Neural cell (in vitro differentiated cells): ENCODE measurements at regions not wholly inside any gene's neighbourhood (a gene's known extent, or its start where the extent isn't known, plus 50 kb on each side); places are given as distances from the start of the nearest gene placed in this dataset.

ENCODE experiments used
- CTCF ChIP-seq: fragments of 450-650 bp; IDR thresholded peaks from 2 replicates; pipeline ENCODE4 v1.5.1; 2014; ENCODE audit warnings: antibody characterized with exemption, mild to moderate bottlenecking, moderate library complexity; ENCODE audit not compliant: poor library complexity, severe bottlenecking
- EZH2 ChIP-seq: fragments of 200-600, 300-800 bp; shearing (Covaris generic), sonication (generic); IDR thresholded peaks from 2 replicates; pipeline ENCODE4 v1.6.1; 2014; ENCODE audit warnings: antibody characterized with exemption, low read length, borderline replicate concordance, mild to moderate bottlenecking; ENCODE audit not compliant: insufficient read depth, poor library complexity, severe bottlenecking
- MXI1 ChIP-seq: fragments of 450-650 bp; conservative IDR thresholded peaks from 2 replicates; pipeline ENCODE4 v1.6.1; 2014; ENCODE audit warnings: antibody characterized with exemption, mild to moderate bottlenecking; ENCODE audit not compliant: poor library complexity, severe bottlenecking
- POLR2AphosphoS5 ChIP-seq: IDR thresholded peaks from 2 replicates; pipeline ENCODE4 v1.6.1; 2012
- REST ChIP-seq: IDR thresholded peaks from 2 replicates; pipeline ENCODE4 v1.6.1; 2012; ENCODE audit warnings: borderline replicate concordance
- SMC3 ChIP-seq: fragments of 450-650 bp; conservative IDR thresholded peaks from 2 replicates; pipeline ENCODE4 v1.6.1; 2014; ENCODE audit warnings: antibody characterized with exemption, mild to moderate bottlenecking, moderate library complexity; ENCODE audit not compliant: poor library complexity
- TAF1 ChIP-seq: IDR thresholded peaks from 2 replicates; pipeline ENCODE4 v1.6.1; 2012; ENCODE audit warnings: low read depth

DNA sequence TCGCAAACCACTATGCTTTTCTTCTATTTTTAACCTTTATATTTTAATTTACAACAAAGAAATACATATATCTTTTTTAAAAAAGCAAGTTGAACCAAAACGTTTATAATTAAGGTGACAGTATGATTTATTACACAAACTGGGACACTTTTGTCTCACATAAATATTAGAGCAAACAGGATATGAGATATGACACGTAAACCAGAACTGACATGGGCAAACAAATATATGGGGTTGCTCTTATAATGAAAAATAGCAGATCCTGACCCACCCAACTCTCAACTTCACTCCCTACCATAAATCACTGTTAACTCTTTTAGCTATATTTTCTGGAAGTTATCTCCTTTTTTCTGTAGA is 177.0 kb upstream of the EDNRA start:
- TF ChIP-seq CTCF (no peak), REST (no peak), POLR2AphosphoS5 (no peak), SMC3 (no peak), MXI1 (no peak), TAF1 (no peak), EZH2 (no peak)
